ENCODE measurements at regions not wholly inside any gene's neighbourhood (a gene's known extent, or its start where the extent isn't known, plus 50 kb on each side); places are given as distances from the start of the nearest gene placed in this dataset.

GRCh38 chr1:213728593-213729536 is 258.9 kb upstream of the PROX1 start:
- H3K27ac ChIP-seq (ENCODE audit: low read length) = no peak overlapping the region
- TF ChIP-seq RAD21 (conservative IDR thresholded peaks at IDR 0.05) (no peak), MXI1 (conservative IDR thresholded peaks at IDR 0.05; ENCODE audit: poor library complexity, severe bottlenecking) (no peak), CTCF (IDR thresholded peaks at IDR 0.05; ENCODE audit: poor library complexity, severe bottlenecking) (no peak), POLR2AphosphoS5 (IDR thresholded peaks at IDR 0.05) (no peak), TAF1 (IDR thresholded peaks at IDR 0.05; ENCODE audit: low read depth) (no peak), REST (IDR thresholded peaks at IDR 0.05; ENCODE audit: borderline replicate concordance) (no peak), SMC3 (conservative IDR thresholded peaks at IDR 0.05; ENCODE audit: poor library complexity) (no peak), EP300 (conservative IDR thresholded peaks at IDR 0.05; ENCODE audit: poor library complexity, severe bottlenecking) (no peak), EZH2 (IDR thresholded peaks at IDR 0.05; ENCODE audit: borderline replicate concordance, insufficient read depth, low read length, poor library complexity, severe bottlenecking) (no peak)
- H2AFZ ChIP-seq (ENCODE audit: low read depth, low read length) = no peak overlapping the region
- H3K9ac ChIP-seq (ENCODE audit: low read length) = no peak overlapping the region
- no peaks in the 10 kb centered on the region for H3K9me2 ChIP-seq (ENCODE audit: insufficient read depth, low read length)
- H3K27me3 ChIP-seq (ENCODE audit: insufficient read depth, low read depth, low read length) = no peaks in the 10 kb centered on the region
- H3K4me2 ChIP-seq (ENCODE audit: low read length) = no peak overlapping the region
- H3K79me2 ChIP-seq (replicated peaks; ENCODE audit: insufficient read depth, low read length) = no peaks in the 10 kb centered on the region
- H3K4me3 ChIP-seq (ENCODE audit: low read length) = no peak overlapping the region
- no peaks in the 10 kb centered on the region for H3K36me3 ChIP-seq (ENCODE audit: insufficient read depth, low read length)
- H4K20me1 ChIP-seq (ENCODE audit: insufficient read depth) = no peaks in the 10 kb centered on the region
- no peaks in the 10 kb centered on the region for H3F3A ChIP-seq (ENCODE audit: insufficient read depth, low read length, poor library complexity, severe bottlenecking)
- H3K9me3 ChIP-seq (ENCODE audit: low read length) = no peaks in the 10 kb centered on the region

- Histone ChIP-seq H3K36me3 (ENCODE audit: insufficient read depth, low read length) (no peaks in the 10 kb centered on the region), H3K9ac (ENCODE audit: low read length) (no peak overlapping the region), H3K4me2 (ENCODE audit: low read length) (no peak overlapping the region), H3F3A (ENCODE audit: insufficient read depth, low read length, poor library complexity, severe bottlenecking) (no peaks in the 10 kb centered on the region), H3K79me2 (replicated peaks; ENCODE audit: insufficient read depth, low read length) (no peaks in the 10 kb centered on the region), H3K27ac (ENCODE audit: low read length) (no peak overlapping the region), H3K9me3 (ENCODE audit: low read length) (no peaks in the 10 kb centered on the region), H3K9me2 (ENCODE audit: insufficient read depth, low read length) (no peaks in the 10 kb centered on the region), H2AFZ (ENCODE audit: low read depth, low read length) (no peak overlapping the region), H3K27me3 (ENCODE audit: insufficient read depth, low read depth, low read length) (no peaks in the 10 kb centered on the region), H3K4me3 (ENCODE audit: low read length) (no peak overlapping the region), H4K20me1 (ENCODE audit: insufficient read depth) (no peaks in the 10 kb centered on the region)
- no peak for TF ChIP-seq TAF1 (IDR thresholded peaks at IDR 0.05; ENCODE audit: low read depth)
- no peak for TF ChIP-seq EZH2 (IDR thresholded peaks at IDR 0.05; ENCODE audit: borderline replicate concordance, insufficient read depth, low read length, poor library complexity, severe bottlenecking)
Measured at GRCh38 chr1:213733705-213734104, 254.1 kb upstream of the PROX1 start.
